Thyroid gland (tissue), 4 donors: ENCODE measurements at regions not wholly inside any gene's neighbourhood (a gene's known extent, or its start where the extent isn't known, plus 50 kb on each side); places are given as distances from the start of the nearest gene placed in this dataset.

Source experiments
- CTCF ChIP-seq, 6 experiments: fragments of 200-600 bp in 3 of 6; fragments of 450-650 bp in 3 of 6; sonication (generic) in 3 of 6; IDR thresholded peaks; one replicate each; pipeline ENCODE4 v1.5.1; 2016 to 2019; ENCODE audit warnings: antibody characterized with exemption in 6 of 6, mild to moderate bottlenecking in 2 of 6, inconsistent platforms in 1 of 6, moderate library complexity in 1 of 6
- POLR2A ChIP-seq, 2 donors: fragments of 450-650 bp; IDR thresholded peaks; one replicate each; pipeline ENCODE4 v1.6.1; 2017; ENCODE audit warnings: antibody characterized with exemption in 2 of 2, mild to moderate bottlenecking in 2 of 2, moderate library complexity in 1 of 2

- no peak for TF ChIP-seq POLR2A (IDR thresholded peaks at IDR 0.05)
- peak in 4 of 6 experiments; percentile 49 to 67 (median 52) for TF ChIP-seq CTCF (IDR thresholded peaks at IDR 0.05)
Observed at GRCh38 chr5:101942321-101942882, 353.7 kb downstream of the SLCO4C1 start.
